SK-N-MC (cell line): ENCODE measurements at regions not wholly inside any gene's neighbourhood (a gene's known extent, or its start where the extent isn't known, plus 50 kb on each side); places are given as distances from the start of the nearest gene placed in this dataset.
A peak's percentile ranks its signal among the peaks of the same experiment; 100 is the strongest.

Source experiments
- DNase-seq: peaks from one replicate; pipeline ENCODE4 v3.0.0-alpha.2; 2011; ENCODE audit warnings: low read depth, low spot score
- H3K27ac ChIP-seq: fragments of 200-600 bp; sonication (generic); 2 replicates; pipeline ENCODE4 v1.5.1; 2016; ENCODE audit warnings: mixed run types
- H3K36me3 ChIP-seq: fragments of 200-600 bp; sonication (generic); 2 replicates; pipeline ENCODE4 v1.6.1; 2017; ENCODE audit warnings: antibody characterized with exemption, low read length, mixed read lengths; ENCODE audit not compliant: insufficient read depth
- H3K4me3 ChIP-seq: fragments of 200-600 bp; sonication (generic); 2 replicates; pipeline ENCODE4 v1.5.1; 2016
- H3K9ac ChIP-seq: fragments of 200-600 bp; sonication (generic); 2 replicates; pipeline ENCODE4 v1.8.0; 2017; ENCODE audit warnings: mixed run types, mixed read lengths; ENCODE audit not compliant: insufficient read length
- H3K9me3 ChIP-seq: fragments of 200-600 bp; sonication (generic); 2 replicates; pipeline ENCODE4 v1.6.1; 2017; ENCODE audit warnings: low read depth, mild to moderate bottlenecking, antibody characterized with exemption, low read length, moderate library complexity, mixed read lengths
- EZH2 ChIP-seq: fragments of 200-600 bp; sonication (generic); IDR thresholded peaks from one replicate; pipeline ENCODE4 v1.6.1; 2017; ENCODE audit warnings: antibody characterized with exemption
- FOXP2 ChIP-seq: optimal IDR thresholded peaks from 2 replicates; pipeline ENCODE3; 2011; ENCODE audit warnings: mild to moderate bottlenecking, moderate library complexity; ENCODE audit not compliant: insufficient read depth; ENCODE audit errors: extremely low read length, control extremely low read depth
- POLR2AphosphoS5 ChIP-seq: IDR thresholded peaks from 2 replicates; pipeline ENCODE4 v1.6.1; 2012; ENCODE audit warnings: mild to moderate bottlenecking, low read depth, low read length, borderline replicate concordance

GRCh38 chr3:166955201-166955939, 424.7 kb downstream of the ZBBX start:
- Histone ChIP-seq H3K36me3 (no peaks in the 10 kb centered on the region), H3K27ac (no peak overlapping the region), H3K9ac (no peak overlapping the region), H3K4me3 (no peak overlapping the region), H3K9me3 (0 out of 2 replicates have a peak, but pooled peaks cover 3% of the 10 kb centered on the region)
- no peak for DNase-seq
- TF ChIP-seq EZH2 (no peak), FOXP2 (no peak), POLR2AphosphoS5 (no peak)

GRCh38 chr3:166934879-166935278, 445.2 kb downstream of the ZBBX start:
- Histone ChIP-seq H3K27ac (no peak overlapping the region), H3K4me3 (no peak overlapping the region), H3K36me3 (no peaks in the 10 kb centered on the region), H3K9me3 (no peaks in the 10 kb centered on the region), H3K9ac (no peak overlapping the region)
- DNase-seq, result no peak
- TF ChIP-seq FOXP2 (no peak), EZH2 (no peak), POLR2AphosphoS5 (no peak)

- Histone ChIP-seq H3K9ac (no peak overlapping the region), H3K9me3 (no peaks in the 10 kb centered on the region; the same call in 1 of the 2 replicates), H3K36me3 (no peaks in the 10 kb centered on the region), H3K4me3 (no peak overlapping the region), H3K27ac (no peak overlapping the region)
- TF ChIP-seq POLR2AphosphoS5 (no peak), EZH2 (no peak), FOXP2 (no peak)
- DNase-seq, result no peak
These were observed 462.7 kb downstream of the ZBBX start for GRCh38 chr3:166917437-166917836.

GRCh38 chr3:166902374-166902773, 477.7 kb downstream of the ZBBX start:
- Histone ChIP-seq H3K9ac (no peak overlapping the region), H3K36me3 (no peaks in the 10 kb centered on the region), H3K4me3 (no peak overlapping the region), H3K9me3 (no peaks in the 10 kb centered on the region), H3K27ac (no peak overlapping the region)
- TF ChIP-seq FOXP2, result no peak
- no peak for TF ChIP-seq POLR2AphosphoS5
- TF ChIP-seq EZH2, result no peak
- no peak for DNase-seq

- DNase-seq, result peak; percentile 40
- Histone ChIP-seq H3K27ac (no peak overlapping the region), H3K9ac (no peak overlapping the region), H3K9me3 (no peaks in the 10 kb centered on the region), H3K36me3 (no peaks in the 10 kb centered on the region), H3K4me3 (no peak overlapping the region)
- TF ChIP-seq FOXP2 (no peak), POLR2AphosphoS5 (no peak), EZH2 (no peak)
These were observed 479.1 kb downstream of the ZBBX start for GRCh38 chr3:166900866-166901577.

- DNase-seq, result no peak
- H3K9me3 ChIP-seq, result no peaks in the 10 kb centered on the region
- H3K4me3 ChIP-seq, result no peak overlapping the region
- no peak overlapping the region for H3K9ac ChIP-seq
- no peak for TF ChIP-seq POLR2AphosphoS5
- TF ChIP-seq EZH2, result no peak
- TF ChIP-seq FOXP2, result no peak
- H3K36me3 ChIP-seq, result no peaks in the 10 kb centered on the region
- H3K27ac ChIP-seq, result no peak overlapping the region
These were observed 482.3 kb downstream of the ZBBX start for GRCh38 chr3:166897811-166898210.

- H3K27ac ChIP-seq, result no peak overlapping the region
- TF ChIP-seq FOXP2 (no peak), POLR2AphosphoS5 (no peak), EZH2 (no peak)
- H3K4me3 ChIP-seq, result no peak overlapping the region
- H3K36me3 ChIP-seq, result no peaks in the 10 kb centered on the region
- DNase-seq, result no peak
- H3K9ac ChIP-seq, result no peak overlapping the region
- no peaks in the 10 kb centered on the region for H3K9me3 ChIP-seq
These were observed 490.9 kb downstream of the ZBBX start for GRCh38 chr3:166889241-166889640.

- Histone ChIP-seq H3K27ac (no peak overlapping the region), H3K4me3 (no peak overlapping the region)
- TF ChIP-seq FOXP2 (no peak), EZH2 (no peak), POLR2AphosphoS5 (no peak)
These were observed 500.4 kb downstream of the ZBBX start for GRCh38 chr3:166879661-166880060.

GRCh38 chr3:166877971-166878370, 502.1 kb downstream of the ZBBX start:
- Histone ChIP-seq H3K27ac (no peak overlapping the region), H3K4me3 (no peak overlapping the region), H3K9ac (no peak overlapping the region), H3K36me3 (no peaks in the 10 kb centered on the region), H3K9me3 (peaks cover 5% of the 10 kb centered on the region; the same call in 1 of the 2 replicates)
- DNase-seq, result no peak
- TF ChIP-seq EZH2, result no peak
- no peak for TF ChIP-seq FOXP2
- no peak for TF ChIP-seq POLR2AphosphoS5

More at GRCh38 chr3:166879661-166880060, 500.4 kb downstream of the ZBBX start:
- H3K9me3 ChIP-seq, result peaks cover 5% of the 10 kb centered on the region; the same call in 1 of the 2 replicates
- DNase-seq, result no peak
- no peak overlapping the region for H3K9ac ChIP-seq
- H3K36me3 ChIP-seq, result no peaks in the 10 kb centered on the region
